Erythroblast (primary cell): ENCODE measurements at regions not wholly inside any gene's neighbourhood (a gene's known extent, or its start where the extent isn't known, plus 50 kb on each side); places are given as distances from the start of the nearest gene placed in this dataset.
"Not testable (repeated sequence)": the region's sequence is repeated elsewhere in the genome, so short reads cannot be mapped to it uniquely, and the experiment has no call there.

Experiments used
- DNase-seq, 2 experiments: peaks; one replicate each; lab custom pipeline; 2025; lab: John Stamatoyannopoulos, UW
- GATA1 ChIP-seq: IDR thresholded peaks from 2 replicates; pipeline ENCODE4 v1.6.1; 2011; ENCODE audit warnings: low read depth, mild to moderate bottlenecking, control low read depth, low read length, moderate library complexity
- POLR2A ChIP-seq: IDR thresholded peaks from 2 replicates; pipeline ENCODE4 v1.6.1; 2011; ENCODE audit warnings: mild to moderate bottlenecking, low read length

DNA sequence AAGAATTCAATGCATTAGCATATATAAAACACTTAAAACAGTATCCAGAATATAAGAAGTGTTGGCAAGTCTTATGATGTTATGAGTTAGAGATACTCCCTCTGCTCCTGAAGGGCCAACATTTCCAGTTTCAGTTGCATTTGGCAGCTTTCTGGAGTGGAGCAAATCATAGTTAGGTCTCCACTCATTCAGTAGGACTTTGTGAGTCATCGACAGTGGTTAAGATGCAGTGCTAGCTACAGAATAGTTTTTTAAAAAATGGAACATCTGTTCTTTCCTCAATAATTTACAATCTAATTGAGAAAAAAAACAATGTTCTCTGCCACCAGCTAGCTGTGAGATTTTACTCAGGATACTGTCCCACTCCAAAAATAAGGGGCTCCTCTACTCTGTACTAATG, 389.1 kb downstream of the HLX start:
- TF ChIP-seq POLR2A (no peak), GATA1 (no peak)
- DNase-seq, result no peak

DNA sequence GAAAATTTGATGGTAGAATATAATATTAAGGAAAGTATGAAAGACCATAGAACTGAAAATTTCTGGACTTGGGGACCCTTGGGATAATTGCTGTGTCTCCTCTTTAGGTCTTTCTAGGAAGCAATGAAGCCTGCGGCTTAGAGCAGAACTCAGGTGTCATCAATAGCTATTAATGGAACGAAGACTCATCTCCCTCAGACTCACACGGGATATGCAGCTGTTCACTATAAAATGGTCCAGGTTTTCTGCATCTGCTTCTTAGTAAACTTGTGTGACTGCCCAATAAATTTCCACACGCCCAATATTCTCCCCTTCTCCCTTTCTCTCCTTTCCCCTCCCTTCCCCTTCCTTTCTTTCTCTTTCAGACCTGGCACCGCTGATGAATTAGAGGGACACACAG, 392.5 kb downstream of the HLX start:
- DNase-seq, result no peak
- TF ChIP-seq POLR2A (no peak), GATA1 (no peak)

DNA sequence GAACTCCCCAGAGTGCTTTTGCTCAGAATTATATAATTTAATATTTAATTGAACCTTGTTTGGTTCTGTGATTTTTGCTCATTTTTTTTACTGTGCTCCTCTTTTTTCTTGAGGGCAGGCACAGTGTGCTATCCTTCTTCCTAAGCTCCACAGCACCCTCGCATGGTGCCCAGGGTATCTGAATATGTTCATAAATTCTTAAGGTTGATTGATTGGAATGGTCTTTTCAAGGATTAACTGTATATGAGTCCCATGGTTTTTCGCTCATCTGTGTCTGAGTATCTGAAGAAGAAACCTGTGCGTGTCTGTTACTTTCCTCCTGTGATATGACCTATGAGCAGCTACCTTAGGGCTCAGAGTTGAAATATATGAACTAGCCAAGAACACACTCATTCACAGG, 393.7 kb downstream of the HLX start:
- TF ChIP-seq GATA1, result no peak
- no peak for TF ChIP-seq POLR2A
- DNase-seq, result no peak

DNA sequence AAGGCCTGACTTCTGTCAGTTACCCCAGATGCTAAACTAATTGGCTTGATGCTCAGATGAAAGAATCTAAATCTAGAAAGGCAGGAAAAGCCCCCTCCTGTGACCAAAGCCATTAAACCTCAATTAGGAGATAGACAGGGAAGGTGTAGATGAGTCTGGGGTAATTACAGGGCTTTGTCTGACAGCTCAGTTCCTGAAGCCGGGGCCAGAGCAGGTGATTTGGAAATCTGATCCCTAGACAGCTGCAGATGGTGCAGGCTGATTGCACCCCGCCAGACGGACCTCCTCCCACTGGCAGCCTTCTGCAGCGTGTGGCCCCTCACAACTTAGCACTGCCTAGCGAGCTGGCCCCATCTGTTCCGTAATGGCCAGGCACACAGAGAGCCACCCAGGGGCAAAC, 395.1 kb downstream of the HLX start:
- no peak for DNase-seq
- no peak for TF ChIP-seq POLR2A
- no peak for TF ChIP-seq GATA1

DNA sequence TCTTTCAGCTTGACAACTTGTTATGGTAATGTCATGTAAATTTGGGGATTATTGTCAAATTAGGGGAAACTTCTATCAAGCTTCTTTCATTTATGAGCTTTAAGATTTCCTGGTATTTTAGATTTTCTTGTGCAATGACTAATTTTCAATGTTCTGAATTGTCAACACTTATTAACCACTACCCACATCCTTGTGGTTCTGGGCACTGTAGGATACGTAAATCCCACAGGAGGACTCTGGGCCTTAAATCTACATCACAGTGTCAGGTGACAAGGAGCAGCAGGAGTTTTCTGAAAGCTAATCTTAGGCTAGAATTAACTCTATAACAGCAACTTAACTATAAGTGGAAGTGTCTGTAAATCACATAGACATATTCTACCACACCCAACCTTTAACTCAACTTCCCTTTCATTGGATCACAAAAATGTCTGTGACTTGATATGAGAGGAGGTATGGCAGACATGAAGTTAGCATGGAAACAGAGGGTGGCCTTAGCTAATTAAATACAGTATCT, 397.7 kb downstream of the HLX start:
- no peak for DNase-seq
- no peak for TF ChIP-seq GATA1
- no peak for TF ChIP-seq POLR2A

- DNase-seq, result no peak
- no peak for TF ChIP-seq GATA1
- no peak for TF ChIP-seq POLR2A
These were observed 399.9 kb downstream of the HLX start for GRCh38 chr1:221279146-221279545.

DNA sequence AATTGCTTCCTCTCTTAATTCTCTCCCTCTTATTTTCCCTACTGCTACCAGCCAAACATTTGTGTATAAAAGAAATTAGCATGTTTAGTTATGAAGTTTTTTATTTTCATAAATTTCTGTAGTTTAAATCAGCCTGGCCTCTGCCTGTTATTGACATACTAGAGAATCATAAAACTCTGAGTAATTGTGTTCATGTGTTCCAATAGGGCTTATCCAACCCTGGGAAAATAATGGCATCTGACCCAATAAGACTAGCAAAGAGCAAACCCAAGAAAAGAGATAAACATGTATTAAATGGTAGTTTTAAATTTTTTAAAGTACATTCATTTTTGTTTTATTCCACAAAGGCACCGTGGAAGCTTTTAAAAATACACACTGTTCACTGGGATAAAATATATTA, 404.3 kb downstream of the HLX start:
- TF ChIP-seq GATA1 (no peak), POLR2A (no peak)
- DNase-seq, result no peak

- TF ChIP-seq GATA1 (no peak), POLR2A (no peak)
- DNase-seq, result no peak
These were observed 404.8 kb downstream of the HLX start for GRCh38 chr1:221284028-221284427.

- DNase-seq, result not testable (repeated sequence)
These were observed 405.7 kb downstream of the HLX start for GRCh38 chr1:221284991-221285390.

- not testable (repeated sequence) for DNase-seq
These were observed 406.4 kb downstream of the HLX start for GRCh38 chr1:221285458-221286210.

- DNase-seq, result no peak
- TF ChIP-seq POLR2A, result no peak
- TF ChIP-seq GATA1, result no peak
These were observed 407.2 kb downstream of the HLX start for GRCh38 chr1:221286399-221286798.

- DNase-seq, result no peak
- no peak for TF ChIP-seq GATA1
- TF ChIP-seq POLR2A, result no peak
These were observed 409.9 kb downstream of the HLX start for GRCh38 chr1:221289103-221289502.

- TF ChIP-seq GATA1 (no peak), POLR2A (no peak)
- no peak for DNase-seq
These were observed 411.4 kb downstream of the HLX start for GRCh38 chr1:221290669-221291068.

DNA sequence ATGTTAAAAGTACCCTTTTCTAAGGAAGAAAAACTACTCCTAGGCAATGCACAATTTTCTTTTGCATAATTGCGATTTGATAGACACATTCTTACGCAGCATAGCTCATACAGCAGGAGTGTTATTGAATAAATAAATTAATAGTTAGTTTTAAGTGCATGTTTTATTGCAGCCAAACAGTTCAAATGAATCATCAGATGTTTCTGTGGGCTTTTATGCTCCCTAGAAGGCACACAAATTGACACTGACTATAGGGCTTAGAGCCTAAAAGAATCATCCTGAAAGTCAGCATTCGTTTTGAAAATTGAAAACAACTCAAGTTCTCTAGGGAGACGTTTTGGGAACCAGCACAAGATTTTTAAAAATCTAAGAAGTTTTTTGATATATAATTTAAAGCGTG, 411.9 kb downstream of the HLX start:
- DNase-seq, result no peak
- TF ChIP-seq GATA1, result no peak
- TF ChIP-seq POLR2A, result no peak

DNA sequence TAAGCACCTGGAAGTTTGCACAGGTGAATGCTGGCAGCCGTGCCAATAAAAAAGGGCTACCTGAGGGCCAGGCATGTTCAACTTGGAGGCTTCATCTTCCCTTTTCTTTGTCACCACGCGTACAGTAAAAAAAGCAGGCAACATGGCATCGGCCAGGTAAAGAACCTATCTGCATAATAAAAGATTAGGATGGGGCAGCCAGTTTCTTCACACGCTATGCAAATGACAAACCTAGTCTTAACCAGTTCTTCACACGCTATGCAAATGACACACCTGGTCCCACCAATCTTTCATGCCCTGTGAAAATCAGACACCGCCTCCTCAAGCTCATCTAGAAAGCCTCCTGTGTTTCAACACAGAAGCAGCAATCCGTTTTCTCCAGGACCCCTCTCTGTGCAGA, 413.4 kb downstream of the HLX start:
- no peak for DNase-seq
- TF ChIP-seq GATA1 (no peak), POLR2A (no peak)

DNA sequence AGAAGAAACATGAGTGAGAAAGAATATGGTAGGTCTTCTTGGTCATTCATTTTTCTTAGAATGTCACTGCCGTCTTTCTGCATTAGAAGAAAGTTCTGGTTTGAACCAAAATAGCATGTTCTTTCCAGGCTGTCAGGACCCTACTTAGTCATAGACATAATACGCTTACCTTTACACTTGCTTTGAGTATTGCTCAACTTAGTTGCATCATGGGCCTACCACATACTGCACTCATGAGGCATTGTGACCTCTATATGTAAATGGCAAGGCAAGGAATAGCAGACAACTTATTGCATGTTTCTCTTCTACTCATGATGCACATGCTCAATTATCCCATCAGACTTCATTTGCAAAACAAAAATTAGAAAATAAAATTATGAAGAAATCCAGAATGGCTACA, 415.0 kb downstream of the HLX start:
- TF ChIP-seq GATA1, result no peak
- no peak for TF ChIP-seq POLR2A
- DNase-seq, result no peak
